ENCODE measurements at regions not wholly inside any gene's neighbourhood (a gene's known extent, or its start where the extent isn't known, plus 50 kb on each side); places are given as distances from the start of the nearest gene placed in this dataset.
"Not testable (repeated sequence)": the region's sequence is repeated elsewhere in the genome, so short reads cannot be mapped to it uniquely, and the experiment has no call there.

GRCh38 chr9:64070611-64071357 is 1214.2 kb downstream of the FOXD4L5 start:
- TF ChIP-seq, protein P1, sequence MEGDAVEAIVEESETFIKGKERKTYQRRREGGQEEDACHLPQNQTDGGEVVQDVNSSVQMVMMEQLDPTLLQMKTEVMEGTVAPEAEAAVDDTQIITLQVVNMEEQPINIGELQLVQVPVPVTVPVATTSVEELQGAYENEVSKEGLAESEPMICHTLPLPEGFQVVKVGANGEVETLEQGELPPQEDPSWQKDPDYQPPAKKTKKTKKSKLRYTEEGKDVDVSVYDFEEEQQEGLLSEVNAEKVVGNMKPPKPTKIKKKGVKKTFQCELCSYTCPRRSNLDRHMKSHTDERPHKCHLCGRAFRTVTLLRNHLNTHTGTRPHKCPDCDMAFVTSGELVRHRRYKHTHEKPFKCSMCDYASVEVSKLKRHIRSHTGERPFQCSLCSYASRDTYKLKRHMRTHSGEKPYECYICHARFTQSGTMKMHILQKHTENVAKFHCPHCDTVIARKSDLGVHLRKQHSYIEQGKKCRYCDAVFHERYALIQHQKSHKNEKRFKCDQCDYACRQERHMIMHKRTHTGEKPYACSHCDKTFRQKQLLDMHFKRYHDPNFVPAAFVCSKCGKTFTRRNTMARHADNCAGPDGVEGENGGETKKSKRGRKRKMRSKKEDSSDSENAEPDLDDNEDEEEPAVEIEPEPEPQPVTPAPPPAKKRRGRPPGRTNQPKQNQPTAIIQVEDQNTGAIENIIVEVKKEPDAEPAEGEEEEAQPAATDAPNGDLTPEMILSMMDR (IDR thresholded peaks at IDR 0.05) = not testable (repeated sequence)
- not testable (repeated sequence) for TF ChIP-seq REST (IDR thresholded peaks at IDR 0.05; ENCODE audit: insufficient read depth in 1 of 2, low read depth in 2 of 2, low read length in 1 of 2); POLR2AphosphoS5 (IDR thresholded peaks at IDR 0.05; ENCODE audit: low read depth, low read length)
